HG02938 (cell line): ENCODE measurements at regions not wholly inside any gene's neighbourhood (a gene's known extent, or its start where the extent isn't known, plus 50 kb on each side); places are given as distances from the start of the nearest gene placed in this dataset.
"Not testable (repeated sequence)": the region's sequence is repeated elsewhere in the genome, so short reads cannot be mapped to it uniquely, and the experiment has no call there.

Experiments
- ATAC-seq: cut with Tn5 transposase; IDR thresholded peaks from one replicate; pipeline ENCODE4 v1.9.1; 2021; ENCODE audit warnings: mild to moderate bottlenecking, moderate library complexity; ENCODE audit not compliant: unreplicated experiment

- ATAC-seq, result no peak
Observed at GRCh38 chr9:87392086-87392485, 105.6 kb upstream of the DAPK1 start.

GRCh38 chr9:87393706-87394230 lies 103.9 kb upstream of the DAPK1 start:
- no peak for ATAC-seq

GRCh38 chr9:87395804-87396479 lies 101.7 kb upstream of the DAPK1 start:
- ATAC-seq, result no peak

GRCh38 chr9:87401681-87402080 lies 96.0 kb upstream of the DAPK1 start:
- no peak for ATAC-seq

GRCh38 chr9:87402537-87402936 lies 95.1 kb upstream of the DAPK1 start:
- ATAC-seq, result no peak

- ATAC-seq, result no peak
Observed at GRCh38 chr9:87405677-87406542, 91.8 kb upstream of the DAPK1 start.

- no peak for ATAC-seq
Observed at GRCh38 chr9:87406543-87407166, 91.0 kb upstream of the DAPK1 start.

GRCh38 chr9:87410047-87411005 lies 87.3 kb upstream of the DAPK1 start:
- ATAC-seq, result not testable (repeated sequence)

- ATAC-seq, result no peak
Observed at GRCh38 chr9:87420884-87421283, 76.8 kb upstream of the DAPK1 start.

- no peak for ATAC-seq
Observed at GRCh38 chr9:87421734-87422133, 75.9 kb upstream of the DAPK1 start.

- ATAC-seq, result no peak
Observed at GRCh38 chr9:87422999-87423398, 74.7 kb upstream of the DAPK1 start.

- ATAC-seq, result not testable (repeated sequence)
Observed at GRCh38 chr9:87423885-87424284, 73.8 kb upstream of the DAPK1 start.

- no peak for ATAC-seq
Observed at GRCh38 chr9:87425202-87425601, 72.5 kb upstream of the DAPK1 start.

GRCh38 chr9:87427851-87428506 lies 69.7 kb upstream of the DAPK1 start:
- no peak for ATAC-seq

- no peak for ATAC-seq
Observed at GRCh38 chr9:87428659-87429058, 69.0 kb upstream of the DAPK1 start.

- ATAC-seq, result no peak
Observed at GRCh38 chr9:87431837-87432236, 65.8 kb upstream of the DAPK1 start.

- no peak for ATAC-seq
Observed at GRCh38 chr9:87433853-87434252, 63.8 kb upstream of the DAPK1 start.

GRCh38 chr9:87434366-87434765 lies 63.3 kb upstream of the DAPK1 start:
- ATAC-seq, result no peak

- no peak for ATAC-seq
Observed at GRCh38 chr9:87435189-87435880, 62.3 kb upstream of the DAPK1 start.
